Neural progenitor cell (in vitro differentiated cells): ENCODE measurements at regions not wholly inside any gene's neighbourhood (a gene's known extent, or its start where the extent isn't known, plus 50 kb on each side); places are given as distances from the start of the nearest gene placed in this dataset.

Source experiments
- DNase-seq: peaks from one replicate; pipeline ENCODE4 v3.0.0-alpha.2; 2016; ENCODE audit warnings: low spot score
- H2AFZ ChIP-seq: fragments of 200-600 bp; sonication (generic); replicated peaks from 2 replicates; pipeline ENCODE4 v1.6.1; 2016; ENCODE audit warnings: antibody characterized with exemption
- H3F3A ChIP-seq: fragments of 200-600 bp; sonication (generic); 2 replicates; pipeline ENCODE4 v1.6.1; 2016; ENCODE audit warnings: antibody characterized with exemption, low read depth
- H3K27ac ChIP-seq: fragments of 200-600 bp; sonication (generic); 2 replicates; pipeline ENCODE4 v1.5.1; 2016; ENCODE audit warnings: mild to moderate bottlenecking
- H3K27me3 ChIP-seq: fragments of 200-600 bp; sonication (generic); 2 replicates; pipeline ENCODE4 v1.6.1; 2016; ENCODE audit warnings: mild to moderate bottlenecking, moderate library complexity
- H3K36me3 ChIP-seq: fragments of 200-600 bp; sonication (generic); 2 replicates; pipeline ENCODE4 v1.5.1; 2016
- H3K4me1 ChIP-seq: fragments of 200-600 bp; sonication (generic); 2 replicates; pipeline ENCODE4 v1.6.1; 2016; ENCODE audit warnings: mixed run types
- H3K4me2 ChIP-seq: fragments of 200-600 bp; sonication (generic); 2 replicates; pipeline ENCODE4 v1.6.1; 2016
- H3K4me3 ChIP-seq: fragments of 200-600 bp; sonication (generic); 2 replicates; pipeline ENCODE4 v1.5.1; 2016
- H3K79me2 ChIP-seq: fragments of 200-600 bp; sonication (generic); 2 replicates; pipeline ENCODE4 v1.6.1; 2016; ENCODE audit warnings: low read depth
- H3K9ac ChIP-seq: fragments of 200-600 bp; sonication (generic); 2 replicates; pipeline ENCODE4 v1.6.1; 2016
- H3K9me3 ChIP-seq: fragments of 200-600 bp; sonication (generic); 2 replicates; pipeline ENCODE4 v1.5.1; 2016; ENCODE audit warnings: low read depth
- H4K20me1 ChIP-seq: fragments of 200-600 bp; sonication (generic); 2 replicates; pipeline ENCODE4 v1.6.1; 2016; ENCODE audit warnings: low read depth
- H3K27ac Mint-ChIP-seq: 3 replicates; pipeline ENCODE4 v1.8.0; 2021; ENCODE audit warnings: mixed read lengths
- H3K27me3 Mint-ChIP-seq: 2 replicates; pipeline ENCODE4 v1.8.0; 2022; ENCODE audit warnings: low read depth, mild to moderate bottlenecking, inconsistent platforms, moderate library complexity, mixed read lengths; ENCODE audit not compliant: insufficient read depth
- H3K36me3 Mint-ChIP-seq: 3 replicates; pipeline ENCODE4 v1.8.0; 2021; ENCODE audit warnings: mixed read lengths
- H3K4me1 Mint-ChIP-seq: 3 replicates; pipeline ENCODE4 v1.8.0; 2021; ENCODE audit warnings: mixed read lengths
- H3K4me3 Mint-ChIP-seq: 3 replicates; pipeline ENCODE4 v1.8.0; 2021; ENCODE audit warnings: mild to moderate bottlenecking, moderate library complexity, mixed read lengths
- H3K9me3 Mint-ChIP-seq: 3 replicates; pipeline ENCODE4 v1.8.0; 2020; ENCODE audit warnings: mixed read lengths
- CTCF ChIP-seq: fragments of 200-600 bp; sonication (generic); IDR thresholded peaks from 2 replicates; pipeline ENCODE4 v1.5.1; 2017; ENCODE audit warnings: antibody characterized with exemption, mild to moderate bottlenecking
- EZH2 ChIP-seq: fragments of 200-600 bp; sonication (generic); IDR thresholded peaks from 2 replicates; pipeline ENCODE4 v1.6.1; 2017; ENCODE audit warnings: antibody characterized with exemption, mild to moderate bottlenecking, moderate library complexity
- EZH2phosphoT487 ChIP-seq: fragments of 200-600 bp; sonication (generic); IDR thresholded peaks from 2 replicates; pipeline ENCODE4 v1.6.1; 2017; ENCODE audit warnings: antibody characterized with exemption

- H3K27ac ChIP-seq = no peak overlapping the region
- no peak overlapping the region for H3K4me3 Mint-ChIP-seq
- no peaks in the 10 kb centered on the region for H3K4me1 Mint-ChIP-seq
- no peaks in the 10 kb centered on the region for H3K27me3 ChIP-seq
- no peaks in the 10 kb centered on the region for H3K9me3 Mint-ChIP-seq
- H3K4me1 ChIP-seq = no peaks in the 10 kb centered on the region
- H3K79me2 ChIP-seq = no peaks in the 10 kb centered on the region
- no peak overlapping the region for H3K27ac Mint-ChIP-seq
- H4K20me1 ChIP-seq = no peaks in the 10 kb centered on the region
- no peak for TF ChIP-seq EZH2
- TF ChIP-seq CTCF = no peak
- no peak for TF ChIP-seq EZH2phosphoT487
- H3F3A ChIP-seq = no peaks in the 10 kb centered on the region
- no peak overlapping the region for H2AFZ ChIP-seq
- H3K4me2 ChIP-seq = no peak overlapping the region
- H3K36me3 Mint-ChIP-seq = no peaks in the 10 kb centered on the region
- DNase-seq = no peak
- no peaks in the 10 kb centered on the region for H3K9me3 ChIP-seq
- no peak overlapping the region for H3K4me3 ChIP-seq
- no peaks in the 10 kb centered on the region for H3K36me3 ChIP-seq
- no peak overlapping the region for H3K9ac ChIP-seq
- no peaks in the 10 kb centered on the region for H3K27me3 Mint-ChIP-seq
These were observed 60.2 kb upstream of the GALNT13 start for GRCh38 chr2:153811516-153811915.

- H3K27ac Mint-ChIP-seq = no peak overlapping the region
- Histone ChIP-seq H3K4me2 (no peak overlapping the region), H3F3A (no peaks in the 10 kb centered on the region), H3K79me2 (no peaks in the 10 kb centered on the region), H2AFZ (no peak overlapping the region), H3K27me3 (no peaks in the 10 kb centered on the region), H3K9me3 (no peaks in the 10 kb centered on the region), H4K20me1 (no peaks in the 10 kb centered on the region), H3K36me3 (no peaks in the 10 kb centered on the region), H3K9ac (no peak overlapping the region), H3K27ac (no peak overlapping the region), H3K4me3 (no peak overlapping the region), H3K4me1 (no peaks in the 10 kb centered on the region)
- no peak for DNase-seq
- no peak overlapping the region for H3K4me3 Mint-ChIP-seq
- no peaks in the 10 kb centered on the region for H3K27me3 Mint-ChIP-seq
- no peak for TF ChIP-seq CTCF
- no peak for TF ChIP-seq EZH2phosphoT487
- TF ChIP-seq EZH2 = no peak
- H3K4me1 Mint-ChIP-seq = no peaks in the 10 kb centered on the region
- no peaks in the 10 kb centered on the region for H3K9me3 Mint-ChIP-seq
- no peaks in the 10 kb centered on the region for H3K36me3 Mint-ChIP-seq
These were observed 59.1 kb upstream of the GALNT13 start for GRCh38 chr2:153812632-153813031.

GRCh38 chr2:153818242-153818641, 53.5 kb upstream of the GALNT13 start:
- Histone ChIP-seq H3K9ac (no peak overlapping the region), H3K4me1 (no peaks in the 10 kb centered on the region), H3K4me3 (no peak overlapping the region), H2AFZ (no peak overlapping the region), H3K36me3 (no peaks in the 10 kb centered on the region), H4K20me1 (no peaks in the 10 kb centered on the region), H3K79me2 (no peaks in the 10 kb centered on the region), H3F3A (no peaks in the 10 kb centered on the region), H3K27me3 (no peaks in the 10 kb centered on the region), H3K4me2 (no peak overlapping the region), H3K9me3 (no peaks in the 10 kb centered on the region), H3K27ac (no peak overlapping the region)
- H3K4me3 Mint-ChIP-seq = no peak overlapping the region
- H3K9me3 Mint-ChIP-seq = no peaks in the 10 kb centered on the region
- no peak for TF ChIP-seq EZH2phosphoT487
- no peak for TF ChIP-seq CTCF
- TF ChIP-seq EZH2 = no peak
- H3K27ac Mint-ChIP-seq = no peak overlapping the region
- no peaks in the 10 kb centered on the region for H3K36me3 Mint-ChIP-seq
- no peaks in the 10 kb centered on the region for H3K4me1 Mint-ChIP-seq
- no peak for DNase-seq
- peaks cover 2% of the 10 kb centered on the region for H3K27me3 Mint-ChIP-seq

GRCh38 chr2:153819074-153819473, 52.6 kb upstream of the GALNT13 start:
- H3K9me3 Mint-ChIP-seq = no peaks in the 10 kb centered on the region
- Histone ChIP-seq H3K36me3 (no peaks in the 10 kb centered on the region), H3F3A (no peaks in the 10 kb centered on the region), H3K9me3 (no peaks in the 10 kb centered on the region), H3K4me2 (no peak overlapping the region), H3K4me1 (no peaks in the 10 kb centered on the region), H3K79me2 (no peaks in the 10 kb centered on the region), H4K20me1 (no peaks in the 10 kb centered on the region), H2AFZ (no peak overlapping the region), H3K4me3 (no peak overlapping the region), H3K9ac (no peak overlapping the region), H3K27me3 (no peaks in the 10 kb centered on the region), H3K27ac (no peak overlapping the region)
- peaks cover 2% of the 10 kb centered on the region for H3K27me3 Mint-ChIP-seq
- DNase-seq = no peak
- no peaks in the 10 kb centered on the region for H3K4me1 Mint-ChIP-seq
- H3K36me3 Mint-ChIP-seq = no peaks in the 10 kb centered on the region
- TF ChIP-seq EZH2 (no peak), CTCF (no peak), EZH2phosphoT487 (no peak)
- H3K27ac Mint-ChIP-seq = no peak overlapping the region
- no peak overlapping the region for H3K4me3 Mint-ChIP-seq
